ENCODE measurements at regions not wholly inside any gene's neighbourhood (a gene's known extent, or its start where the extent isn't known, plus 50 kb on each side); places are given as distances from the start of the nearest gene placed in this dataset.

DNA sequence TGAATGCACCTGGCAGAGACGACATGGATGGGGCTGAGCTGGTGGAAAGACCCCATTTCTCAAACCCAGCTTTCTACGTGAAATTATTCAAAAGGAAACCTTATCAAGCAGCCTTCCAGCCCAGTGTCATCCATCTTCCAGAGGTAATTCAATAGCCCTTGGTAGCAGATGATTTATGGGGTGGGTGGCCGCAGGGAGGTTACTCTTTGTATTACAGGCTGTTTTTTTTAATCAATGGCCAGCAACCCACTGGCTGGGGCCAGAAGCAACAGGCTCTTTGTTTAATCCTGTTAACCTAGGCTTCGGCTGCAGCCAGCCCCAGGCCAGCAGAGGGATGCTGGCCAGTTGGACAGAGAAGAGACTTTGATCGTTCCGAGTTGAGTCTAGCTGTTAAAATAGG lies 139.8 kb upstream of the SRRM4 start:
- Histone ChIP-seq H2AK5ac (ENCODE audit: low read depth, low read length) (no peak overlapping the region), H4K20me1 (replicated peaks in 1 of 2; ENCODE audit: control insufficient read depth in 1 of 2, insufficient read depth in 2 of 2, low read length in 2 of 2) (no peaks in the 10 kb centered on the region), H2BK15ac (ENCODE audit: low read length) (no peak overlapping the region), H3K79me1 (ENCODE audit: low read depth, low read length) (no peaks in the 10 kb centered on the region), H3K4me1 (replicated peaks in 1 of 4; ENCODE audit: control insufficient read depth in 3 of 4, insufficient read depth in 4 of 4, low read length in 3 of 4) (no peaks in the 10 kb centered on the region), H3K27me3 (replicated peaks in 1 of 4; ENCODE audit: control insufficient read depth in 3 of 4, extremely low read depth in 1 of 4, insufficient read depth in 3 of 4, low read length in 3 of 4) (no peaks in the 10 kb centered on the region), H3K4me2 (ENCODE audit: insufficient read depth in 1 of 2, low read depth in 2 of 2, low read length in 2 of 2) (no peak overlapping the region), H3K4ac (replicated peaks; ENCODE audit: insufficient read length, low read depth, low read length) (no peak overlapping the region), H4K91ac (replicated peaks; ENCODE audit: insufficient read length, low read length) (no peak overlapping the region), H3K9me3 (ENCODE audit: insufficient read depth in 2 of 2, low read depth in 1 of 2, low read length in 1 of 2) (no peaks in the 10 kb centered on the region), H3K9ac (replicated peaks in 1 of 4; ENCODE audit: extremely low read depth in 1 of 4, low read depth in 3 of 4, low read length in 3 of 4) (no peak overlapping the region), H2BK20ac (ENCODE audit: low read length) (no peak overlapping the region), H3K4me3 (ENCODE audit: extremely low read depth in 1 of 4, insufficient read depth in 2 of 4, low read depth in 3 of 4, low read length in 4 of 4) (no peak overlapping the region), H3K18ac (ENCODE audit: extremely low read depth, low read length) (no peak overlapping the region), H2BK5ac (ENCODE audit: low read depth, low read length) (no peak overlapping the region), H3K36me3 (ENCODE audit: control insufficient read depth in 2 of 4, insufficient read depth in 4 of 4, low read length in 3 of 4) (no peaks in the 10 kb centered on the region), H2AFZ (ENCODE audit: low read length) (no peak overlapping the region), H3K79me2 (ENCODE audit: control insufficient read depth in 1 of 2, insufficient read depth in 2 of 2, low read length in 2 of 2) (no peaks in the 10 kb centered on the region), H3K23ac (ENCODE audit: insufficient read length) (no peak overlapping the region), H3K23me2 (ENCODE audit: low read depth, low read length) (no peaks in the 10 kb centered on the region), H4K8ac (ENCODE audit: extremely low read depth, insufficient read depth, low read length) (no peak overlapping the region), H3K27ac (ENCODE audit: low read depth, low read length) (no peak overlapping the region), H2BK120ac (replicated peaks; ENCODE audit: low read depth, low read length) (no peak overlapping the region), H2BK12ac (ENCODE audit: low read depth, low read length) (no peak overlapping the region), H3K14ac (ENCODE audit: insufficient read length) (no peak overlapping the region), H3K56ac (replicated peaks; ENCODE audit: insufficient read length, low read depth, low read length) (no peak overlapping the region), H4K5ac (ENCODE audit: insufficient read length, low read depth, low read length) (no peak overlapping the region)
- CTCF ChIA-PET (ENCODE audit: partially characterized antibody) = interaction anchor here (1.0 to 7.1 kb wide), 12 partner anchors 9 to 435 kb away, joined by 3 to 57 read pairs (median 4); no protein-coding TSS in a partner anchor
- FAIRE-seq = no peak
- POLR2A ChIA-PET (ENCODE audit: partially characterized antibody) = no interaction called here
- WGBS, 2 experiments (ENCODE audit: extremely low coverage in 1 of 2, insufficient coverage in 1 of 2, insufficient read length in 1 of 2, insufficient replicate concordance in 2 of 2, low coverage in 1 of 2, low lambda C conversion rate in 2 of 2, missing lambda C conversion rate in 1 of 2) = 94% methylated on average over 6 of the region's 6 CpGs; no CpG with 5 or more reads in 1 of the 2 experiments
- TF ChIP-seq SIRT6 (IDR thresholded peaks at IDR 0.05; ENCODE audit: low read length) (no peak), POLR2AphosphoS5 (IDR thresholded peaks at IDR 0.05; ENCODE audit: low read depth, low read length) (no peak)
- no peak for DNase-seq (ENCODE audit: low read depth in 1 of 2, low spot score in 2 of 2)
